Esophagus squamous epithelium (tissue), 4 donors: ENCODE measurements at regions not wholly inside any gene's neighbourhood (a gene's known extent, or its start where the extent isn't known, plus 50 kb on each side); places are given as distances from the start of the nearest gene placed in this dataset.
"Not testable (repeated sequence)": the region's sequence is repeated elsewhere in the genome, so short reads cannot be mapped to it uniquely, and the experiment has no call there.

ENCODE experiments used
- POLR2A ChIP-seq, 4 donors: fragments of 450-650 bp; IDR thresholded peaks; one replicate each; pipeline ENCODE4 v1.6.1; 2017; ENCODE audit warnings: antibody characterized with exemption in 4 of 4, mild to moderate bottlenecking in 4 of 4, moderate library complexity in 3 of 4
- TF ChIP-seq, protein P1 (sequence below), 6 experiments: fragments of 450-650 bp in 4 of 6; fragments of 200-600 bp in 2 of 6; sonication (generic) in 2 of 6; IDR thresholded peaks; one replicate each; pipeline ENCODE4 v1.5.1; 2016 to 2019; ENCODE audit warnings: antibody characterized with exemption in 6 of 6, mild to moderate bottlenecking in 4 of 6, moderate library complexity in 4 of 6

DNA sequence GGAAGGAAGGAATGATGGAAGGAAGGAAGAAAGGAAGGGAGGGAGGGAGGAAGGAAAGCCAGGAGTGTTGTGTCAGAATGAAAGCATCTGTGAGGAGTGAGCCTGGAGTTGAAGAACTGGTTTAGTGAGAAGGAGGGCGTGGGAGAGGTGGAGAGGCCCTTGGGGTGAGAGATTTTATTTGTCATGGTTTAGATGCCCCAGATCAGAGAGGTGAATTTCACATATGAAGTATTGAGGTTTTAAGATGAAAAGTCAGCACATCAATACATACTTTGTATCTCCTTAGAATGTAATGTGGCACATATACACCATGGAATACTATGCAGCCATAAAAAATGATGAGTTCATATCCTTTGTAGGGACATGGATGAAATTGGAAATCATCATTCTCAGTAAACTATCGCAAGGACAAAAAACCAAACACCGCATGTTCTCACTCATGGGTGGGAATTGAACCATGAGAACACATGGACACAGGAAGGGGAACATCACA is 222.3 kb upstream of the ECI2 start:
- TF ChIP-seq POLR2A (IDR thresholded peaks at IDR 0.05): not testable (repeated sequence)
- TF ChIP-seq, protein P1, sequence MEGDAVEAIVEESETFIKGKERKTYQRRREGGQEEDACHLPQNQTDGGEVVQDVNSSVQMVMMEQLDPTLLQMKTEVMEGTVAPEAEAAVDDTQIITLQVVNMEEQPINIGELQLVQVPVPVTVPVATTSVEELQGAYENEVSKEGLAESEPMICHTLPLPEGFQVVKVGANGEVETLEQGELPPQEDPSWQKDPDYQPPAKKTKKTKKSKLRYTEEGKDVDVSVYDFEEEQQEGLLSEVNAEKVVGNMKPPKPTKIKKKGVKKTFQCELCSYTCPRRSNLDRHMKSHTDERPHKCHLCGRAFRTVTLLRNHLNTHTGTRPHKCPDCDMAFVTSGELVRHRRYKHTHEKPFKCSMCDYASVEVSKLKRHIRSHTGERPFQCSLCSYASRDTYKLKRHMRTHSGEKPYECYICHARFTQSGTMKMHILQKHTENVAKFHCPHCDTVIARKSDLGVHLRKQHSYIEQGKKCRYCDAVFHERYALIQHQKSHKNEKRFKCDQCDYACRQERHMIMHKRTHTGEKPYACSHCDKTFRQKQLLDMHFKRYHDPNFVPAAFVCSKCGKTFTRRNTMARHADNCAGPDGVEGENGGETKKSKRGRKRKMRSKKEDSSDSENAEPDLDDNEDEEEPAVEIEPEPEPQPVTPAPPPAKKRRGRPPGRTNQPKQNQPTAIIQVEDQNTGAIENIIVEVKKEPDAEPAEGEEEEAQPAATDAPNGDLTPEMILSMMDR (IDR thresholded peaks at IDR 0.05): not testable (repeated sequence)
